ENCODE measurements at regions not wholly inside any gene's neighbourhood (a gene's known extent, or its start where the extent isn't known, plus 50 kb on each side); places are given as distances from the start of the nearest gene placed in this dataset.

DNA sequence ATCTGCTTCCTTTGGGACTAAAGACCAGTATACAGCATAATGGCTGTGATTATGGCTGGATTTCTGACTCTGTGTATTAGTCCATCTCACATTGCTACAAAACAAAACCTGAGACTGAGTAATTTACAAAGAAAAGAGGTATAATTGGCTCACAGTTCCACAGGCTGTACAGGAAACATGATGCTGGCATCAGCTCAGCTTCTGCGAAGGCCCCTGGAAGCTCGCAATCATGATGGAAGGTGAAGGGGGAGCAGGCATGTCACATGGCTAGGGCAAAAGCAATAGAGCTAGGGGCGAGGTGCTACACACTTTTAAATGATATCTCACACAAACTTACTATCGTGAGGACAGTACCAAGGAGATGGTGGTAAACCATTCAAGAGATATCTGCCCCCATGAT lies 68.0 kb upstream of the GADL1 start:
- no peak for TF ChIP-seq EZH2 (IDR thresholded peaks at IDR 0.05; ENCODE audit: low read depth)
- TF ChIP-seq, protein P1, sequence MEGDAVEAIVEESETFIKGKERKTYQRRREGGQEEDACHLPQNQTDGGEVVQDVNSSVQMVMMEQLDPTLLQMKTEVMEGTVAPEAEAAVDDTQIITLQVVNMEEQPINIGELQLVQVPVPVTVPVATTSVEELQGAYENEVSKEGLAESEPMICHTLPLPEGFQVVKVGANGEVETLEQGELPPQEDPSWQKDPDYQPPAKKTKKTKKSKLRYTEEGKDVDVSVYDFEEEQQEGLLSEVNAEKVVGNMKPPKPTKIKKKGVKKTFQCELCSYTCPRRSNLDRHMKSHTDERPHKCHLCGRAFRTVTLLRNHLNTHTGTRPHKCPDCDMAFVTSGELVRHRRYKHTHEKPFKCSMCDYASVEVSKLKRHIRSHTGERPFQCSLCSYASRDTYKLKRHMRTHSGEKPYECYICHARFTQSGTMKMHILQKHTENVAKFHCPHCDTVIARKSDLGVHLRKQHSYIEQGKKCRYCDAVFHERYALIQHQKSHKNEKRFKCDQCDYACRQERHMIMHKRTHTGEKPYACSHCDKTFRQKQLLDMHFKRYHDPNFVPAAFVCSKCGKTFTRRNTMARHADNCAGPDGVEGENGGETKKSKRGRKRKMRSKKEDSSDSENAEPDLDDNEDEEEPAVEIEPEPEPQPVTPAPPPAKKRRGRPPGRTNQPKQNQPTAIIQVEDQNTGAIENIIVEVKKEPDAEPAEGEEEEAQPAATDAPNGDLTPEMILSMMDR (conservative IDR thresholded peaks at IDR 0.05) = no peak
- H3K27ac ChIP-seq = no peak overlapping the region
- no peaks in the 10 kb centered on the region for H3K27me3 ChIP-seq (ENCODE audit: insufficient read depth, low read depth)
- ChIA-PET POLR2A (ENCODE audit: unreplicated experiment) (no interaction called here), CTCF (no interaction called here)
- BruUV-seq (replicated peaks) = no TSS peak
- no peaks in the 10 kb centered on the region for H3K4me1 ChIP-seq (replicated peaks; ENCODE audit: insufficient read depth)
- H3K4me2 ChIP-seq = no peak overlapping the region
- H3K9me2 ChIP-seq (ENCODE audit: insufficient read depth) = no peaks in the 10 kb centered on the region
- no peaks in the 10 kb centered on the region for H3K36me3 ChIP-seq (ENCODE audit: low read depth)
- DNase-seq = no peak
- intact Hi-C loops (cut with micrococcal nuclease; ENCODE audit: unreplicated experiment) = no loop called here
- H4K20me1 ChIP-seq (ENCODE audit: insufficient read depth) = no peaks in the 10 kb centered on the region
- H3F3A ChIP-seq (ENCODE audit: insufficient read depth, low read depth) = no peaks in the 10 kb centered on the region
- no peak overlapping the region for H2AFZ ChIP-seq
- H3K79me2 ChIP-seq (ENCODE audit: low read depth) = no peaks in the 10 kb centered on the region
- no peaks in the 10 kb centered on the region for H3K9me3 ChIP-seq (ENCODE audit: insufficient read depth, low read depth)
- no peak overlapping the region for H3K4me3 ChIP-seq

DNA sequence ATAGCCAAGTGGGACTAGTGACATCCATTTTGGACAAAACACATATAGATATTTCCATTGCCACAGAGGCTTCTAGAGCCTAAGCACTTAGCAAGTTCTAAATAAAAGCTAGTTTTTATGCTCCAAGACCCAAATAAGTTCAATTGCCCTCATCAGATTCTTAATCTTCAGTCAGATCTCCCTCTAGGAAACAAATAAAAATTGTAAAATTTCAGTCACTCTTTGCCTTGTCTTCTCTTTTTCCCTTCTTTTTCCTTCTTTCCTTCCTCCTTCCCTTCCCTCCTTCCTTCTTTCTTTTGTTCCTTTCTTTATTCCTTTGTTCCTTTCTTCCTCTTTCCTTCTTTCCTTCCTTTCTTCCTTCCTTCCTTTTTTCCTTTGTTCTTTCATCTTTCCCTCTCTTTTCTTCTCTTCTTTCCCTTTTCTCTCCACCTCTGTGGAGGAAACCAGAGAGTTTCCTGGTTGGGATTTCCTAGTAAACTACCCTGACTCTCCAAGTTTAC lies 68.8 kb upstream of the GADL1 start:
- Histone ChIP-seq H3K4me3 (no peak overlapping the region), H4K20me1 (ENCODE audit: insufficient read depth) (no peaks in the 10 kb centered on the region), H3K27me3 (ENCODE audit: insufficient read depth, low read depth) (no peaks in the 10 kb centered on the region), H3K79me2 (ENCODE audit: low read depth) (no peaks in the 10 kb centered on the region), H3F3A (ENCODE audit: insufficient read depth, low read depth) (no peaks in the 10 kb centered on the region), H3K9me2 (ENCODE audit: insufficient read depth) (no peaks in the 10 kb centered on the region), H3K4me2 (no peak overlapping the region), H3K9me3 (ENCODE audit: insufficient read depth, low read depth) (no peaks in the 10 kb centered on the region), H2AFZ (no peak overlapping the region), H3K27ac (no peak overlapping the region), H3K36me3 (ENCODE audit: low read depth) (no peaks in the 10 kb centered on the region), H3K4me1 (replicated peaks; ENCODE audit: insufficient read depth) (no peaks in the 10 kb centered on the region)
- CTCF ChIA-PET = no interaction called here
- POLR2A ChIA-PET (ENCODE audit: unreplicated experiment) = no interaction called here
- intact Hi-C loops (cut with micrococcal nuclease; ENCODE audit: unreplicated experiment) = no loop called here
- no TSS peak for BruUV-seq (replicated peaks)
- no peak for DNase-seq
- TF ChIP-seq, protein P1 (conservative IDR thresholded peaks at IDR 0.05) = no peak
- no peak for TF ChIP-seq EZH2 (IDR thresholded peaks at IDR 0.05; ENCODE audit: low read depth)

DNA sequence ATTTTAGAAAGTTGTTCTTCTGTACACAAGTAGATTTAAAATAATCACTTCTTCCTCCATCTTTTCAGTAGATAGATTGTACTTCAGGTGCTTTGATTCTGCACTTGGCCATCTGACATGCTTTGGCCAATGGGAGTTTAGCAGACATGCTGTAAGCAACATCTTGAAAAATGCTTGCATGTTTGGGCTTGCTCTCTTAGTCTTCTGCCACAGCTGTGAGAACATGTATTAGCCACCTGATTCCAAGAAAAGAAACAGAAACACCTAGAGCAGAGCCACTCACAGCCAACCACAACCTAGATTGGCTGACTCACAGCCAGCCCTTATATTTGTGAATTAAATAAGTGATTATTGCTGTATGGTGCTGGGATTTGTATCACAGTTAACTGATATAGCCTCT lies 70.2 kb upstream of the GADL1 start:
- ChIA-PET POLR2A (ENCODE audit: unreplicated experiment) (no interaction called here), CTCF (no interaction called here)
- Histone ChIP-seq H2AFZ (no peak overlapping the region), H3K9me2 (ENCODE audit: insufficient read depth) (no peaks in the 10 kb centered on the region), H3K4me1 (replicated peaks; ENCODE audit: insufficient read depth) (no peaks in the 10 kb centered on the region), H3K27me3 (ENCODE audit: insufficient read depth, low read depth) (no peaks in the 10 kb centered on the region), H3K79me2 (ENCODE audit: low read depth) (no peaks in the 10 kb centered on the region), H3K27ac (no peak overlapping the region), H4K20me1 (ENCODE audit: insufficient read depth) (no peaks in the 10 kb centered on the region), H3K36me3 (ENCODE audit: low read depth) (no peaks in the 10 kb centered on the region), H3K4me2 (no peak overlapping the region), H3F3A (ENCODE audit: insufficient read depth, low read depth) (no peaks in the 10 kb centered on the region), H3K9me3 (ENCODE audit: insufficient read depth, low read depth) (no peaks in the 10 kb centered on the region), H3K4me3 (no peak overlapping the region)
- no peak for TF ChIP-seq EZH2 (IDR thresholded peaks at IDR 0.05; ENCODE audit: low read depth)
- TF ChIP-seq, protein P1 (conservative IDR thresholded peaks at IDR 0.05) = no peak
- BruUV-seq (replicated peaks) = no TSS peak
- intact Hi-C loops (cut with micrococcal nuclease; ENCODE audit: unreplicated experiment) = no loop called here
- DNase-seq = no peak
